ENCODE measurements at regions not wholly inside any gene's neighbourhood (a gene's known extent, or its start where the extent isn't known, plus 50 kb on each side); places are given as distances from the start of the nearest gene placed in this dataset.

DNA sequence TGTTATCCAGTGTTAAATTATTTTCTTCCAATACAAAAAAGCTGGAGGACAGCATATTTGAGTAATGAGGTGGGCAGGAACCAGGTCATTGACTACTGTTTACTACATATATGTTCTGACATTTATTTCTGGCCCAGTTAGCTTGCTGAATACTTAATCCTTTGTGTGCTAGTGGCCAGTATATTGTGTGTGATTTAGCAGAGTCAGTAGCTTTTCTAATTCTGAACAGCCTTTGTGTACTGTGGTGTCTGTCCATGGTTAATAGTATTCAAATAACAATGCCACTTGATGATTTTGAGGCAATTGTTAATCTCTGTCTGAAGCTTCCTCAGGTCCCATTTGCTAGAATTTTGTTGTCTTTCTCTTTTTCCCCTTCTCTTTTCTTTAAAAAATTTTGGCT, 286.5 kb upstream of the E2F7 start:
- Histone ChIP-seq H3K27me3 (ENCODE audit: control insufficient read depth, insufficient read depth, low read length) (no peaks in the 10 kb centered on the region), H3K4me1 (ENCODE audit: control insufficient read depth, insufficient read depth, low read length) (no peaks in the 10 kb centered on the region), H3K36me3 (ENCODE audit: control insufficient read depth, insufficient read depth, low read length) (no peaks in the 10 kb centered on the region), H3K27ac (ENCODE audit: low read length) (no peak overlapping the region), H3K9me3 (ENCODE audit: control insufficient read depth, insufficient read depth, low read length) (no peaks in the 10 kb centered on the region), H3K4me3 (ENCODE audit: low read length) (no peak overlapping the region)
- intact Hi-C loops (cut with micrococcal nuclease), result no loop called here
- no peaks in the 10 kb centered on the region for H3K36me3 Mint-ChIP-seq
- H3K27me3 Mint-ChIP-seq (ENCODE audit: low read depth in 2 of 2), result no peaks in the 10 kb centered on the region
- TF ChIP-seq, protein P1, sequence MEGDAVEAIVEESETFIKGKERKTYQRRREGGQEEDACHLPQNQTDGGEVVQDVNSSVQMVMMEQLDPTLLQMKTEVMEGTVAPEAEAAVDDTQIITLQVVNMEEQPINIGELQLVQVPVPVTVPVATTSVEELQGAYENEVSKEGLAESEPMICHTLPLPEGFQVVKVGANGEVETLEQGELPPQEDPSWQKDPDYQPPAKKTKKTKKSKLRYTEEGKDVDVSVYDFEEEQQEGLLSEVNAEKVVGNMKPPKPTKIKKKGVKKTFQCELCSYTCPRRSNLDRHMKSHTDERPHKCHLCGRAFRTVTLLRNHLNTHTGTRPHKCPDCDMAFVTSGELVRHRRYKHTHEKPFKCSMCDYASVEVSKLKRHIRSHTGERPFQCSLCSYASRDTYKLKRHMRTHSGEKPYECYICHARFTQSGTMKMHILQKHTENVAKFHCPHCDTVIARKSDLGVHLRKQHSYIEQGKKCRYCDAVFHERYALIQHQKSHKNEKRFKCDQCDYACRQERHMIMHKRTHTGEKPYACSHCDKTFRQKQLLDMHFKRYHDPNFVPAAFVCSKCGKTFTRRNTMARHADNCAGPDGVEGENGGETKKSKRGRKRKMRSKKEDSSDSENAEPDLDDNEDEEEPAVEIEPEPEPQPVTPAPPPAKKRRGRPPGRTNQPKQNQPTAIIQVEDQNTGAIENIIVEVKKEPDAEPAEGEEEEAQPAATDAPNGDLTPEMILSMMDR (IDR thresholded peaks at IDR 0.05), result no peak
- H3K27ac Mint-ChIP-seq, result no peak overlapping the region
- no peaks in the 10 kb centered on the region for H3K4me1 Mint-ChIP-seq
- no peak overlapping the region for H3K4me3 Mint-ChIP-seq
- peaks cover 0 to 7% of the 10 kb centered on the region in 2 donors for H3K9me3 Mint-ChIP-seq
- DNase-seq (no peak), ATAC-seq (no peak)

DNA sequence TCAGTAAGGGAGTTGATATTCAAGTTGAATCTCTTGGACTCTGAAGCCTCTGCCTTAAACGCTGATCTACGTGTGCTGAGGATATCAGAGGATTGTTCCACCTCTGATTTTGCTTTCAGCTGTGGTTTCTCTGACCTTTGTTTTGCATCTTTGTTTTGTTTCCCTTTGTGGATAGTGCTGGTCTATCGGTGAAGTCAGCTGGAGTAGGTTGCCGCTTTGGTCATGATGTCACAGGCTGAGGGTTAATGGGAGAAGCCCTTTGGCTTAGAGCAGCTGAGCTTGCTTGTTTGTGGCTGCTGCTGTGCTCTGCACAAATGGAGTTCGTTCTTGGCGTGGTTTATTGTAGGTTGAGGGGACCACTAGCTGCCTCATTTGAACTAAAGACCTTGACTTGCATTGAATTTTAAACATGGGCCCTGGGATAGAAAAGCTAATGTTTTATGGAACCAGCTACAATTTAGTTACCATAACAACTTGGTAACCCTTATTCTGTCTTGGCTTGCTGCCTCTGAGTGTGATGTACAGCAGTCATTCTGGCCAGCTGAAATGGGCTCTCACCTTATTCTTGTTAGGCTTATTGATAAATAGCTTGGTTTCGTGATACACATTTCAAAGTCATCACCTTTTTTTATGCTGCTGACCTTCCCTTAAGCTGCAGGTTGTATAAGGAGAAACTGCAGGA, 284.5 kb upstream of the E2F7 start:
- H3K4me1 Mint-ChIP-seq, result no peaks in the 10 kb centered on the region
- ATAC-seq (no peak), DNase-seq (no peak)
- H3K27me3 Mint-ChIP-seq (ENCODE audit: low read depth in 2 of 2), result no peaks in the 10 kb centered on the region
- intact Hi-C loops (cut with micrococcal nuclease), result no loop called here
- H3K9me3 Mint-ChIP-seq, result peaks cover 0 to 8% of the 10 kb centered on the region in 2 donors
- no peak overlapping the region for H3K27ac Mint-ChIP-seq
- no peak overlapping the region for H3K4me3 Mint-ChIP-seq
- Histone ChIP-seq H3K27ac (ENCODE audit: low read length) (no peak overlapping the region), H3K36me3 (ENCODE audit: control insufficient read depth, insufficient read depth, low read length) (no peaks in the 10 kb centered on the region), H3K4me3 (ENCODE audit: low read length) (no peak overlapping the region), H3K4me1 (ENCODE audit: control insufficient read depth, insufficient read depth, low read length) (no peaks in the 10 kb centered on the region), H3K27me3 (ENCODE audit: control insufficient read depth, insufficient read depth, low read length) (no peaks in the 10 kb centered on the region), H3K9me3 (ENCODE audit: control insufficient read depth, insufficient read depth, low read length) (no peaks in the 10 kb centered on the region)
- TF ChIP-seq, protein P1 (IDR thresholded peaks at IDR 0.05), result no peak
- H3K36me3 Mint-ChIP-seq, result no peaks in the 10 kb centered on the region
- 86% methylated on average over 6 of the region's 7 CpGs for WGBS (ENCODE audit: insufficient coverage)

DNA sequence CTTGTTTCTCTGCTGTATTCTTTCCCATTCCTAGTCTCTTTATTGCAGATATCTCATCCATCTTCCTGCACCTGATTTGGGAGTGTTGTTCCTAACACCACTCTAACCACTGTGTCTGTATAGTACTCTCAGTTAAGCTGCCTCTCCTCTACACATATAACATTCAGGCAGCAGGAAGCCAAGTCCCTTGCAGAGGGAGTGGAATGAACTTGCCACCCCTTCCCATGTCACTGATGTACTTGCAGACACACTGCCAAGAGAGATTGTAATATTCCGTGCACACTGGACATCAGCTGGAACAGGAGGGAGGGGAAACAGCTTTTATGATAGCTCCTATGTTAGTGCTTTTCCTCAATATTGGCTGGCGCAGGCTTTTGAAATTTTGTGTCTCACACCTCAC, 281.6 kb upstream of the E2F7 start:
- H3K4me3 Mint-ChIP-seq, result no peak overlapping the region
- 74% methylated on average over 2 of the region's 2 CpGs for WGBS (ENCODE audit: insufficient coverage)

More for the DNA sequence above, 281.6 kb upstream of the E2F7 start:
- H3K9me3 Mint-ChIP-seq, result peaks cover 0 to 4% of the 10 kb centered on the region in 2 donors
- TF ChIP-seq, protein P1 (IDR thresholded peaks at IDR 0.05), result no peak
- no peaks in the 10 kb centered on the region for H3K4me1 Mint-ChIP-seq
- Histone ChIP-seq H3K27ac (ENCODE audit: low read length) (no peak overlapping the region), H3K36me3 (ENCODE audit: control insufficient read depth, insufficient read depth, low read length) (no peaks in the 10 kb centered on the region), H3K9me3 (ENCODE audit: control insufficient read depth, insufficient read depth, low read length) (no peaks in the 10 kb centered on the region), H3K4me1 (ENCODE audit: control insufficient read depth, insufficient read depth, low read length) (no peaks in the 10 kb centered on the region), H3K27me3 (ENCODE audit: control insufficient read depth, insufficient read depth, low read length) (no peaks in the 10 kb centered on the region), H3K4me3 (ENCODE audit: low read length) (no peak overlapping the region)
- H3K27me3 Mint-ChIP-seq (ENCODE audit: low read depth in 2 of 2), result no peaks in the 10 kb centered on the region
- ATAC-seq (no peak), DNase-seq (no peak)
- intact Hi-C loops (cut with micrococcal nuclease), result no loop called here
- H3K36me3 Mint-ChIP-seq, result no peaks in the 10 kb centered on the region
- no peak overlapping the region for H3K27ac Mint-ChIP-seq
